ENCODE measurements at regions not wholly inside any gene's neighbourhood (a gene's known extent, or its start where the extent isn't known, plus 50 kb on each side); places are given as distances from the start of the nearest gene placed in this dataset.
"Not testable (repeated sequence)": the region's sequence is repeated elsewhere in the genome, so short reads cannot be mapped to it uniquely, and the experiment has no call there.

DNA sequence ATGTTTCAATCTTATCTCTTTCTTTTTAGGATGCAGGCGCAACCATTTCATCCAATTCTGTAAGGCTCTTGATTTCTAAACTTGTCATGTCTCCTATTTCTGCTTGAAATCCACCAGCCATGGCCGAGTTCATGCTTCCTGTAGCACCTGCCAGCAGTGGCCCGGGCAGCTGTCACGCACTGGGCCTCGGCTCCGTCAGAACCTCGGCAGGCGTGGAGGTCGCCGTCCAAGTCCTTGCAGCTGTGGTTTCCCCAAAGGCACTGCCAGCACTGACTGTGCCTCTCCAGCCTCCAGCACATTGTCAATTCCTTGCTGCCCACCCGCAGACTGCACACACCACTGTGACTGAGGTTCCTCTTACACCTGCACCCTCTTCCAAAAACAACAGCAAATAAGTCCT, 188.7 kb upstream of the SALL3 start:
- no peak for DNase-seq

DNA sequence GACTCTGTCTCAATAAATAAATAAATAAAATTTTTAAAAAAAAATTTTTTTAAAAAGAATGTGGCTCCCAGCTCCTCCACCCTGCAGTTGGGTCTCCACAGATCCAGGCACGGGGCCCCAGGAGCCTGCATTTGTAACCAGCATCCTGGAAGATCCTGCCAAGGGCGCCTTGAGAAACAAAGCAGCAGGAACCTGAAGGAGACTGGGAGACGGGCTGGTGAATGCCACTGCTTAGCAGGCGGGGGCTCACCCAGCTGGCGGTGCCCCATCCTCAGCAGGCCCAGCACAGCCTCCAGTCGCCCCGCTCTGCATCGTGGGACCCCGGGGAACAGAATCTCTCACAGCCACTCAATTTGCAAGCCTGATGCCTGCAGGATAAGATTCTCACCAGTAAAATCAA, 187.5 kb upstream of the SALL3 start:
- DNase-seq: no peak

DNA sequence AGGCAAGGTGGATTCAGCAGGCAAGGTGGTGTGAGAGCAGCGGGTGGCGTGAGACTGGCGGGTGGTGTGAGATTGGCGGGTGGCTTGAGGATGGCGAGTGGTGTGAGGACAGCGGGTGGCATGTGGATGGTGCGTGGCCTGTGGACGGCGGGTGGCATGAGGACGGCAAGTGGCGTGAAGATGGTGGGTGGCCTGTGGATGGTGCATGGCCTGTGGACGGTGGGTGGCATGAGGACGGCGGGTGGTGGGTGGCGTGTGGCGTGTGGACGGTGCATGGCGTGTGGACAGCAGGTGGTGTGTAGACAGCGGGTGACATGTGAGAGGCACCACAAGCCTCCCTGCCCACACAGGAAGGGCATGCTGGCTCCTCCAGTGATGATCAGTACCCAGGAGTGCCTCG, 186.9 kb upstream of the SALL3 start:
- no peak for DNase-seq

DNA sequence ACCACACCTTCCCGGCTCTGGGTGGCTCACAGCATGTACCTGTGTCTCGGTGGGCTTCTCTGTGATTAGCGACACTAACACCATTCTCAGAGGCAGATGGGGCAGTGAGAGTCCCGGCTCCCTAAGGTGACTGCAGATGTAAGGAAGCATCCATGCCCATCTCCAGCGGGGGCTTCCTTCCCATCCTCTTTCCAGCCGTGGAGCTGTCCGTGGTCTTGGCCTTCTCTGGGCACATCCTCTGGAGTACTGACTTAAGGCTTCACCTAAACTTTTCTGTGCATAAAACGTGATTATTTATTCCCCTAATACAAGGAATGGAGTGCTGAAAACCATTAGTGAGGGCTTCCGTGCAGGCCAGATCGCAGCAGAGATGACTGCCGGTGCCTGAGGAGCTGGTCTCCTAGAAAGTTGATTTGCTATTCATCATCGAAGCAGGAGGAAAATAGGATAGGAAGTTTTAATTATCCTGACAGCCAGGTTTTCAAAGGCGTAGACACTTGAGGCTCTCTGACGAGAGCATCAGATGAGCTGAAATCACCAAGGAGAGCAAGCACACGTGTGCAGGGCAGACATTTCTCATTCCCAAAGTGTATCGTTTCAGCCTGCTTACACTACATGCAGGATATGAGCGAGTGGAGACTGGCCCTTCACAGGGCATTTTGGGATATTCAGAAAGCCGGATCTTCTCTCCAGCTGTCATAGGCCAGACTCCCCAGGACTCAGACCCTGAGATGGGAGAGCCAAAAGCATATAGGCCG, 186.1 kb upstream of the SALL3 start:
- DNase-seq: no peak

DNA sequence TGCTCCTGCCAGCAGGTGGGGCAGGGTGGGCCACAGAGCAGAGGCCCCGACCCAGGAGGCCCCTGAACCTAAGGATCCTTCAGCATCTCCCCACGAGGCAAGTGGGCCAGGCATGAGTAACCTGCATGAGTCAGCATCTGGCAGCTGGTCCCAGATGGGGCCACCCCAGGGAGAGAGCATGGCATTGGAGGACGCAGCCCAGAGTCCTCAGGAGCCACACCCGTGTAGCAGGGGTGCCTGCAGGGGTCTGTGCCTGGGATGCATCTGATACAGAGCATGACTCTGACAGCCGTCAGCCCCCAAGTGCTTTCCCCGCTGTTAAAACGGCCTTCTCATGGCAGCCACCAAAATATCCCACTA, 185.6 kb upstream of the SALL3 start:
- DNase-seq: no peak

DNA sequence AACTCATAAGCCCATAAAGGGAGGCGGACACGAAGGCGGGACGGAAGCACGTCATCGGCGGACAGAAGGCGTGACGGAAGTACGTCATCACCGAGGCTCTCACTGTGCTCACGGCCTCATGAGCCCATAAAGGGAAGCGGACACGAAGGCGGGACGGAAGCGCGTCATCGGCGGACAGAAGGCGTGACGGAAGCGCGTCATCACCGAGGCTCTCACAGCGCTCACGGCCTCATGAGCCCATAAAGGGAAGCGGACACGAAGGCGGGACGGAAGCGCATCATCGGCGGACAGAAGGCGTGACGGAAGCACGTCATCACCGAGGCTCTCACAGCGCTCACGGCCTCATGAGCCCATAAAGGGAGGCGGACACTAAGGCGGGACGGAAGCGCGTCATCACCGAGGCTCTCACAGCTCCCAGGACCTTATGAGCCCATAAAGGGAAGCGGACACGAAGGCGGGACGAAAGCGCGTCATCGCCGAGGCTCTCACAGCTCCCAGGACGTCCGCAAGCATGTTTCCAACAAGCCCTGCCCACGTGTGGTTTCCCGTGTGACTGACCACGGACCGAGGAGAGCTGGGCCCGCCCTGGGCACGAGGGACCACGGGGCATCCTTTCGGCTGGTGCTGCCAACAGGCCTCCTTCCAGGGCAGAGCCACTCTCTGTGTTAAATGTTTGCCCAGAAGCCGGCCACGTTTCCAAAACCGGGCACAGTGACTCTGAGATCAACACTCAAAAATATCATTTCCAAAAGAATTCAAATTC, 182.7 kb upstream of the SALL3 start:
- DNase-seq: no peak

DNA sequence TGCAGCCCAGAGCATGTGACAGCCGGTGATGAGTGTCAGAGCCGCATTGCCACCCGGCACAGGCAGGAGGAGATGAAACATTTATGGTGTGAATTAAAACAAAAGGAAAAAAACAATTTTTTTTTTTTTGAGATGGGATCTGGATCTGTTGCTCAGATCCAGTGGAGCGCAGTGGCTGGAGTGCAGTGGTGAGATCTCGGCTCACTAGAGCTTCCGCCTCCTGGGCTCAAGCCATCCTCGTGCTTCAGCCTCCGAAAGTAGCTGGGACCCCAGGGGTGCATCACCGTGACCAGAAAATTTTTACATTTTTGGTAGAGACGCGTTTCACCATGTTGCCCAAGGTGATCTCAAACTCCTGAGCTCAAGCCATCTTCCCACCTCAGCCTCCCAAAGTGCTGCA, 182.1 kb upstream of the SALL3 start:
- no peak for DNase-seq

DNA sequence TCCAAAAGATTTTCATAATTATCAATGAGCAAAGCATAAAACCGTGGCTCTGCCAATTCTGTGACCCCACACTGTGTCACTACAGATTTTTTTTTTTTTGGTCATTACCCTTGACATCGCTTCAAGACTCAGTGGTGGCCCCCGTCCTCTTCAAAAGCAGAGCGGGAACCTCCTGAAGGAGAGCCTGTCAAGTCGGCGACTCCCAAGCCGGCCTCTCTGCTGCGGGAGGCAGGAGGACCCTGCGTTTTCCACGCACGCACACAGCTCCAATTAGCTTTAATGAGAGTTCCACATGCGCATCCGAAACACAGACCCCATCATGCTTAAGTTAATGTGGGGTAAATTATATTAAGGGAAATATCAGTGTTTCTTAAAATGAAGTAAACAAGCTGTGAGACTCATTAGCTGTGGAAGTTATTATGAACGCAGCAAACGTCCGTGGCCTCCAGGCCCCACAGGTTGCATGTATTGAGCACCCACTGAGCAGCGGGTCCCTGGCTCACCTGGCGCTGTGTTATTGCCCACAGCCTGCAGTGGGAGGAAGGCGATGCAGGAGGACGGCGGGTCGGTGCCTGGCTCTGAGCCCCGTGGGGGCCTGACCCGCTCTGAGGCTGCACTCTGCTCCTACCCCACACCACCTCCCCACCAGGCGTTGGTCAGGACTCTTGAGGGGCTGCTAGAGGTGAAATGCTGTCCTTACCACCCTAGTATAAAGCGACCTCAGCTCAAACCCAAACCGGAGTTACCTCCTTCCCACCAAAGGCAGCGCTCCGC, 181.0 kb upstream of the SALL3 start:
- DNase-seq: no peak

DNA sequence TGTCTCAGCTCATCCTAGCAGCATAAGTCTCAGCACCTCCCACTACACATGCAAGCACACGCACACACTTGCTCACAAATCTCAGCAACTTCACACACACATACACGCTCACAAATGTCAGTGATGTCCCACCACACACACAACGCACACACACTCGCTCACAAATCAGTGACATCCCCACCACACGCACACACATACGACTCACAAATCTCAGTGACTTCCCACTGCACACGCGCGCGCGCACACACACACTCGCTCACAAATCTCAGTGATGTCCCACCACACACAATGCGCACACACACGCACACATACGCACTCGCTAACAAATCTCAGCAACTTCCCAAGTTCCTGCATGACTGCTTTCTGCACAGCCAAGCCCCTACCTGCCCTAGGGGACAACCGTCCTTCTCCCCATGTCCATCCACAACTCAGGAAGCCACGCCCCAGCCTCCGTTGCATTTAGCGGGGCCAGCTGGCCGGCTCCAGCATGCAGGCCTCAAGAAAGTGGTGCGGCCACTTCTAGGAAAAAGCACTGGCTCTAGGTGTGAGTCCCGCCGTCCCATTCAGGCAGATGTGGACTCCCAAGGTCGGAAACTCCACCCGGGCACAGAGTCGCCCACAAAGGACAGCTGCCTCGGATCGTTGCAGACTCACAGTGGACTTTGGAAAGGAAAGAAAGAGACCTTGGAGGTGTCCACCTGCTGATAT, 180.1 kb upstream of the SALL3 start:
- no peak for DNase-seq

DNA sequence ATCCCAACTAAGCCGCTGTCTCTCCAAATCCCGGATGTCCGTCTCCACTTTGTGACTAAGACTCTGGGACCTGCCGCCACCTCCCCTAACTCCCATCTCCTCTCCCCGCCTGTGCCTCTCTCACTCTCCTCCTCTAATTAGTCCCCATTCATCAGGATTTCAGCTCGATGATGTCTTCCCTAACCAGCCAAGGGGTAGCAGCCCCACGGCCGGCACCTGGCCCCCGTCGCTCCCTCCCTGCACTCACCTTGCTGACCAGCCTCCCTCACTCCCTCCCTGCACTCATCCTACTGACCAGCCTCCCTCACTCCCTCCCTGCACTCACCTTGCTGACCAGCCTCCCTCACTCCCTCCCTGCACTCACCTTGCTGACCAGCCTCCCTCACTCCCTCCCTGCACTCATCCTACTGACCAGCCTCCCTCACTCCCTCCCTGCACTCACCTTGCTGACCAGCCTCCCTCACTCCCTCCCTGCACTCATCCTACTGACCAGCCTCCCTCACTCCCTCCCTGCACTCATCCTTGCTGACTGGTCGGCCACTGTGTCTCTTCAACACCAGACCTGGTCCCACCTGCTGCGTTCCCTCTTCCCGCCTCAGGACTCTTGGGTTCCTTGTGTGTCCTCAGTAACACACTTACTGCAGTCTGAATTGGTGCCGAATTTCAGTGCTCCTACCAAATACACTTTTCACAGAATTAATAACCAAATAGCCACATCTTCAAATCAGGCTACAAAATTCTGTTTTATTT, 179.3 kb upstream of the SALL3 start:
- DNase-seq: not testable (repeated sequence)

DNA sequence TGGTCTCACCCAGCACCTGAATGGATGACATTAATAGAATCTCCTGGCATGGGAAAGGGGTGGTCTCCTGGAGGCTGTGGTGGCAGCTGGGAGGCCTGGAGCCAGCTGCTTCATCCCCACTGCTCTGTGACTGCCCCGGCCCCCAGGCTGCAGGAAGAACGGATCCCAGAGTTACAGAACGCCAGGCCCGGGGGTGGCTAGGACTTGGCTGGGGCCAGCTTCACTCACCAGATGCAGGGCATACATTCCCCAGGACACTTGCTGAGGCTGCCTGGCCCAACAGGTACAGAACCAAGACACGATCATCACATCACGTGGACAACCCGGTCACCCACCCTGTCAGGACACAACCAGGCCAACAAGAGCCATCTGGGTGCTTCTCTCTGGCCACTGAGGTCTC, 178.6 kb upstream of the SALL3 start:
- DNase-seq: no peak

DNA sequence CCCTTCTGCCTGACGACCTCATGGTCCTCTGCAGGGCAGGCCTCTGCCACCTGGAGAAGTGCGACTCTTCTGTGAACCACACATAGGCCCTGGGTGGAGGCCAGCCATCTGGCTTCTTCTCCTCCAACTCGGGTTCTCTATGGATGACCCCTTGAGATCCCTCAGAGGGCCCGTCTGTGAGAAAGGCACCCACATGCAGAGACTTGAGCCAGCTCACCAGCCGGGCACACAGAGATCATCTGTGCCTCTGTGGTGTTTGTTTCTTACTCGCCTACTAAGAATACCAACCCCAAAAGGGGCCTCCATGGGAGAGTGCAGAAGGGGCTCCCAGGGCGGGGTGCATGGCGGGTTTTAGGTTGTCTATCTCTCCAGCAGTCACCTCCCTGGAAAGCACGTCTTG, 176.5 kb upstream of the SALL3 start:
- DNase-seq: no peak

DNA sequence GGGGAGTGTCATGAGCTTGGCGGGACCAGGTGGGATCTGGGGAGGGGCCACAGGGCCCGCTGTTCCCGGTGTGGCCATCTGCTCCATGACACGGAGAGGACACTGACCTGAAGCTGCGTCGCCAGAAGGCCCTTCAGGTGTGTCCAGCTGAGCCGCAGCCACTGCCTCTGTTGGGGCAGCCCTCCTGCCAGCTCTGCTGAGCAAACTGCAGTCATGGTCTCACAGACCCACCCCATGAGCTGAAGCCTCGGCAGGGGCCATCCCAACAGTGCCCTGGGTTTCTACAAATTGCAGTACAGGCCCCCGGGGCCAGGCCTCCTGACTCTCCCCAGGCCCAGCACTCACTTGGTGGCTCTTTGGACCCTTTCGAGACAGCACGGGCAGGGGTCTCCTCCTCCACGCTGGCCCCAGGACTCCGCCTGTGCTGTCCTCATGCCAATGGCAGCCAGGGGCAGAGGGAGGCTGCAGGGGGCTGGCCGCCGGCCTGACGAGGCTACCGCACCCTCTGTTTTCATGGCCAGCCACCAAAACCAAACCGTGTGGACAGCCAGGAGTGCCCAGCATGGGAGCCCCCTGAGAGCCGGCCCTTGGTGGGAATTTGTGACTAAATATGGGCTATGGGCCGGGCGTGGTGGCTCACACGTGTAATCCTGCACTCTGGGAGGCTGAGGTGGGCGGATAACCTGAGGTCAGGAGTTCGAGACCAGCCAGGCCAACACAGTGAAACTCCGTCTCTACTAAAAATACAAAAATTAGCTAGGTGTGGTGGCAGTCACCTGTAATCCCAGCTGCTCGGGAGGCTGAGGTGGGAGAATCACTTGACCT, 175.2 kb upstream of the SALL3 start:
- no peak for DNase-seq

DNA sequence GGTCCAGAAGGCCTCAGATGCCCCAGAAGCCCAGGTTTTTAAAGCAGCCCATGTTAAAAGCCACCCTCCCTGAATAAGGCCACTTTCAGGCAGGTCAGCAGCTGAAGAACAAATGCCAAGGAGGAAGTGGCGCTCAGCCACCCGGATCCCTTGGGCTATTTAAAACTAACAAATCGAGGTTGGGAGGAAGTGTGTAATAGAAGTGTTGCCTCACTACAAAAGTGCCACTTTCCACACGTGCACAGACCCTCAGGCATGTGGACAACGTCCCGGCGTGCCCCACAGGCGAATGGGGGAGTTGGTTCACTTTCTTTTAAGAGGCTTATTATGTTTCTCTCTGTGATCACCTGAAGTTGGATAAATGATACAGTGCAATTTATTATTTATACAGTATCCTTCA, 173.8 kb upstream of the SALL3 start:
- DNase-seq: no peak

DNA sequence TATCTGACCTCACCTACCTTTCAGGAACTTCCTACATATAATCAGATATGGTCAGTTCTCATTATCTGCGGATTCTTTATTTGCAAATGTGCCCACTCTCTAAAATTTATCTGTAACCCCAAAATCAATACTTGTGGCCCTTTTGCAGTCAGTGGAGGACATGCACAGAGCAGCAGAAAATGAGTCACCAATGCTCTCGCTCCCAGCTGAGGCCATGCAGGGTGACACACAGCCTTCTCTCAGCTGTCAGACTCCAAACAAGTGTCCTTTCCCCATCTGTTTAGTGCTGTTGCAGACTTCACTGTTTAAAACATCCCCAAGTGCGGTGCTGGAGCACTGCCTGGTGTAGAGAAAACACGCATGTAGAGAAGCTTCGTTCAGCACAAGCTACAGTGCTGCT, 171.9 kb upstream of the SALL3 start:
- DNase-seq: no peak

DNA sequence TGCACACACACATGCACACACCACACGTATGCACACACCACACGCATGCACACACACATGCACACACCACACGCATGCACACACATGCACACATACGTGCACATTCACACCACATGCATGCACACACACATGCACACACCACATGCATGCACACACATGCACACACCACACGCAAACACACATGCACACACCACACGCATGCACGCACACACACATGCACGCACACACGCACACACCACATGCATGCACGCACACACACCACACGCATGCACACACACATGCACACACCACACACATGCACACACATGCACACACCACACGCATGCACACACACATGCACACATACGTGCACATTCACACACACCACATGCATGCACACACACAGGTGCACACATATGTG, 169.8 kb upstream of the SALL3 start:
- no peak for DNase-seq

DNA sequence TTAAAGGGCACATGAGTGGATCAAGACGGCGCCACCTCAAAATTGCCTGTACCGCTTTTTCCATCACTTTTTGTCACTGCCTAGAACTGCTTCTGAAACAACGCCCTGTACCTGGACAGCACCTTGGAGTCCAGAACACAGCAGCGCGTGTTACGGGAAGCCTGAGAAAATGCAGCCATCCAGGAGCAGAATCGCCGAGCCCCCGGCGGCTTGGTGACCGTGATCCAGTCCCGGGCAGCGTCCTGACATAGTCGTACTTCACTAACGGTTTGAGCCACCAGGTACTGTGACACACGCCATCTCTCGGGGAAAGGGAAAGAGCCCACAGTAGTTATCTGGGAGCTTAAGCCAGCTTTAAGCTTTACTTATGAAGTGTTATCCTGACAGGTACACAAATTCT, 168.9 kb upstream of the SALL3 start:
- no peak for DNase-seq

DNA sequence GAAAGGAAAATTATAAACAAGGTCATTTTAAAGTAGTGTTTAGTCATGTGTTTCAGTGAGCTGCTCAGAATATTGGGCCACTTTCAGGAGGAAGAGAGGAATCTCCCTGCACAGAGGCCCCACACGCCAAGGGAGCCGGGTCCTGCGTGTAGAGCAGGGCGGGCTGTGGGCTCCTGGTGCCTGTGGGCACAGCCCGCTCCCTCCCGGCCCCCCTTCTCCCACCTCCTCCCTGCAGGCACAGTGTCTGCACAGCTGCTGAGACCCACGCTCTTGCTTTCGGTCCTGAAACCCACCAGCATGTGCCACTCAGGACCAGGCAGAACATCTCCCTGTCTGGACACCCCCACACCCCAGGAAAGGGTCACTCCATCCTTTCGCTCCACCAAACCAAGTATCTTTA, 167.6 kb upstream of the SALL3 start:
- no peak for DNase-seq

DNA sequence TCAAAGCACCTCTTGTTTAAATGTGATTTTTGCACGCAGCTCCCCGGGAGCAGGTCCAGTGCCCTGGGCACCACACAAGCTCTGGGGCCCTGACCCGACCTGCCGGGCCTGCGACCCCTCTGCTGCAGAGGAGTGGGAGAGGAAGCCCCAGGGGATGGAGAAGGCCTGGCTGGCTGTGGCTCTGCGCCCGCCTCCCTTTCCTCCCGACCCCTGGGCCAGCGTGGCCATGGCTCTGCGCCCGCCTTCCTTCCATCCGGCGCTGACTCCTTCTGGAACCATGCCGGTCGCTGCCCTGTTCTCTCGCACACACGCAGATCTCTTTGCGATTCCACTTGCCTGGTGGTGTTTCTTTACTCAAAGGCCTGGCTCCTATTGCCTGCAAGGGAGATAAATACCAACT, 166.5 kb upstream of the SALL3 start:
- no peak for DNase-seq

DNA sequence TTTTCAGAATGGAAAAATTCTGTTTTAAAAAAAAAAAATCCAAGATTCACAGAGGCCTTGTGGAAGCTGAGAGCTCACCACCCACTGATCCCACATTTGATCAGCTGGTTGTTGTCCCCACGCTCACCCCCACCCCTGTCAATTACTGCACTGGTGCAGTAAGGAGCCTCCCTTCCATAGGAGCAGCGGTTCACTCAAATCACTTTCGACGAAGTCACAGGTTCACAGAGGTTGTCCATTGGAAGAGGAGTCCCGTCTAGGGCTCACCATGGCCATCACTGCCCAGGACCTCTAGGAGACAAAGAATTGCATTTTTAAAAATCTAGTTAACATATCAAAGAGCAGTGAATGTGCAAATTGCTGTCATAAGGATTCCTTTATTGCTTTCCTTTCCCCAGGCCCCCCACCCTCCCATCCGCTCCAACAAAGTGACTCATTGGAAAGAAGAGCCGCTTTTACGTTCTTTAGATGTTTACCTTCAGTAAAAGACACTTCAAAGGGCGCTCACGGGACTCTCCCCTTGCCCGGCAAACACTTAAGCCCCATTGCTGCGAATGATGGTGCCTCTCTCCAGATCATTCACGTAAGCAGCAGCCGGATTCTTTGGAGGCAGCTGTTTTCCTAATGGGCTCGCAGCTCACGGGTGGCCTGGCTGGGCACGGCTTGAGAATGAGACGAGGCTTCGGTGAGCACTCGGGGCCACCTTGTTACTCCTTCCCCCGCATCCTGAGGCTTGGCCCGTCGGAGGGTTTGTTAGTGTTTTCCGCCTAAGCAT, 165.5 kb upstream of the SALL3 start:
- DNase-seq: no peak

DNA sequence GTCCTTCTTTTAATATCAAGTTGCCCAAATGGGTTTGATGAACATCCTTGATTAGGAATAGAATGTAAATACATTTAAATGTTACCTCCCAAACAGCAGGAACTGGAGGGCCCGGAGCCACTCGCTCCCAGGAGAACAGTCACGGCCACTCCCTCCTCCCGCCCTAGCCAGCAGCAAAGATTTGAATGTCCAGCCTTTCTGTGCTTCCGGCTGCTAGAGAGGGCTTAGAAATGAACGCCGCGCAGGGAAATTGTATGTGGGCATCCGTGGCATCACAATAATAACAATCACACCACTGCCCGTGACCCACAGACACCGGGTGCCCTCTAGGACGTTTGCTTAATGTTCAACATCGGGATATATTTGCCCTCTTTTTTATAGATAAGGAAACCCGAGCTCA, 164.9 kb upstream of the SALL3 start:
- no peak for DNase-seq
